ENCODE measurements at regions not wholly inside any gene's neighbourhood (a gene's known extent, or its start where the extent isn't known, plus 50 kb on each side); places are given as distances from the start of the nearest gene placed in this dataset.
"Not testable (repeated sequence)": the region's sequence is repeated elsewhere in the genome, so short reads cannot be mapped to it uniquely, and the experiment has no call there.

- H3K4me3 ChIP-seq (ENCODE audit: low read length in 2 of 2): no peak overlapping the region
- intact Hi-C loops (cut with DNase I): no loop called here
- H3K36me3 ChIP-seq (ENCODE audit: control insufficient read depth in 1 of 2, insufficient read depth in 2 of 2, low read length in 1 of 2): no peaks in the 10 kb centered on the region
- H3K27me3 ChIP-seq (ENCODE audit: control insufficient read depth in 1 of 2, insufficient read depth in 2 of 2, low read length in 1 of 2): no peaks in the 10 kb centered on the region
- ATAC-seq (ENCODE audit: low FRiP score) (no peak), DNase-seq (no peak)
- H3K4me1 ChIP-seq (ENCODE audit: control insufficient read depth in 1 of 2, insufficient read depth in 2 of 2, low read length in 2 of 2): no peaks in the 10 kb centered on the region
- H3K9me3 ChIP-seq (ENCODE audit: control insufficient read depth, low read length): peaks cover 1% of the 10 kb centered on the region
- no peak overlapping the region for H3K27ac ChIP-seq (ENCODE audit: low read depth in 1 of 2, low read length in 2 of 2)
- 82 to 85% methylated on average over 3 of the region's 3 CpGs for WGBS, 2 donors
Measured at GRCh38 chr6:105522626-105523322, 119.9 kb upstream of the PREP start.

GRCh38 chr6:105519954-105520353 lies 117.1 kb upstream of the PREP start:
- Histone ChIP-seq H3K9me3 (ENCODE audit: control insufficient read depth, low read length) (no peaks in the 10 kb centered on the region), H3K4me1 (ENCODE audit: control insufficient read depth in 1 of 2, insufficient read depth in 2 of 2, low read length in 2 of 2) (no peaks in the 10 kb centered on the region), H3K4me3 (ENCODE audit: low read length in 2 of 2) (no peak overlapping the region), H3K27me3 (ENCODE audit: control insufficient read depth in 1 of 2, insufficient read depth in 2 of 2, low read length in 1 of 2) (no peaks in the 10 kb centered on the region), H3K36me3 (ENCODE audit: control insufficient read depth in 1 of 2, insufficient read depth in 2 of 2, low read length in 1 of 2) (no peaks in the 10 kb centered on the region), H3K27ac (ENCODE audit: low read depth in 1 of 2, low read length in 2 of 2) (no peak overlapping the region)
- DNase-seq (no peak), ATAC-seq (ENCODE audit: low FRiP score) (no peak)
- whole genome bisulfite sequencing, 2 donors: 77% methylated on average over 3 of the region's 3 CpGs
- intact Hi-C loops (cut with DNase I): no loop called here

GRCh38 chr6:105518993-105519392 lies 116.1 kb upstream of the PREP start:
- H3K4me1 ChIP-seq (ENCODE audit: control insufficient read depth in 1 of 2, insufficient read depth in 2 of 2, low read length in 2 of 2); ATAC-seq (ENCODE audit: low FRiP score); H3K4me3 ChIP-seq (ENCODE audit: low read length in 2 of 2); intact Hi-C loops (cut with DNase I); H3K27ac ChIP-seq (ENCODE audit: low read depth in 1 of 2, low read length in 2 of 2); H3K9me3 ChIP-seq (ENCODE audit: control insufficient read depth, low read length); H3K27me3 ChIP-seq (ENCODE audit: control insufficient read depth in 1 of 2, insufficient read depth in 2 of 2, low read length in 1 of 2); H3K36me3 ChIP-seq (ENCODE audit: control insufficient read depth in 1 of 2, insufficient read depth in 2 of 2, low read length in 1 of 2); DNase-seq: not testable (repeated sequence)
- WGBS, 2 donors: 89 to 91% methylated on average over 4 of the region's 4 CpGs

- Histone ChIP-seq H3K4me1 (ENCODE audit: control insufficient read depth in 1 of 2, insufficient read depth in 2 of 2, low read length in 2 of 2) (no peaks in the 10 kb centered on the region), H3K4me3 (ENCODE audit: low read length in 2 of 2) (no peak overlapping the region), H3K27me3 (ENCODE audit: control insufficient read depth in 1 of 2, insufficient read depth in 2 of 2, low read length in 1 of 2) (no peaks in the 10 kb centered on the region), H3K9me3 (ENCODE audit: control insufficient read depth, low read length) (no peaks in the 10 kb centered on the region), H3K27ac (ENCODE audit: low read depth in 1 of 2, low read length in 2 of 2) (no peak overlapping the region), H3K36me3 (ENCODE audit: control insufficient read depth in 1 of 2, insufficient read depth in 2 of 2, low read length in 1 of 2) (no peaks in the 10 kb centered on the region)
- DNase-seq (no peak), ATAC-seq (ENCODE audit: low FRiP score) (no peak)
- 74 to 78% methylated on average over 6 of the region's 6 CpGs for WGBS, 2 donors
- intact Hi-C loops (cut with DNase I): no loop called here
Measured at GRCh38 chr6:105515054-105515453, 112.2 kb upstream of the PREP start.

GRCh38 chr6:105514306-105514705 lies 111.4 kb upstream of the PREP start:
- intact Hi-C loops (cut with DNase I): no loop called here
- ATAC-seq (ENCODE audit: low FRiP score): no peak
- H3K4me1 ChIP-seq (ENCODE audit: control insufficient read depth in 1 of 2, insufficient read depth in 2 of 2, low read length in 2 of 2): no peaks in the 10 kb centered on the region
- WGBS, 2 donors: 27 to 37% methylated on average over 5 of the region's 5 CpGs
- H3K27me3 ChIP-seq (ENCODE audit: control insufficient read depth in 1 of 2, insufficient read depth in 2 of 2, low read length in 1 of 2): no peaks in the 10 kb centered on the region
- no peaks in the 10 kb centered on the region for H3K36me3 ChIP-seq (ENCODE audit: control insufficient read depth in 1 of 2, insufficient read depth in 2 of 2, low read length in 1 of 2)
- no peak overlapping the region for H3K4me3 ChIP-seq (ENCODE audit: low read length in 2 of 2)
- no peaks in the 10 kb centered on the region for H3K9me3 ChIP-seq (ENCODE audit: control insufficient read depth, low read length)
- no peak for DNase-seq
- no peak overlapping the region for H3K27ac ChIP-seq (ENCODE audit: low read depth in 1 of 2, low read length in 2 of 2)

GRCh38 chr6:105511639-105512038 lies 108.8 kb upstream of the PREP start:
- Histone ChIP-seq H3K27me3 (ENCODE audit: control insufficient read depth in 1 of 2, insufficient read depth in 2 of 2, low read length in 1 of 2) (no peaks in the 10 kb centered on the region), H3K9me3 (ENCODE audit: control insufficient read depth, low read length) (no peaks in the 10 kb centered on the region), H3K27ac (ENCODE audit: low read depth in 1 of 2, low read length in 2 of 2) (no peak overlapping the region), H3K4me1 (ENCODE audit: control insufficient read depth in 1 of 2, insufficient read depth in 2 of 2, low read length in 2 of 2) (no peaks in the 10 kb centered on the region), H3K36me3 (ENCODE audit: control insufficient read depth in 1 of 2, insufficient read depth in 2 of 2, low read length in 1 of 2) (no peaks in the 10 kb centered on the region), H3K4me3 (ENCODE audit: low read length in 2 of 2) (no peak overlapping the region)
- WGBS, 2 donors: 93 to 95% methylated on average over 2 of the region's 2 CpGs
- no peak for DNase-seq
- intact Hi-C loops (cut with DNase I): no loop called here
- ATAC-seq (ENCODE audit: low FRiP score): no peak

- intact Hi-C loops (cut with DNase I): no loop called here
- Histone ChIP-seq H3K27ac (ENCODE audit: low read depth in 1 of 2, low read length in 2 of 2) (no peak overlapping the region), H3K36me3 (ENCODE audit: control insufficient read depth in 1 of 2, insufficient read depth in 2 of 2, low read length in 1 of 2) (no peaks in the 10 kb centered on the region), H3K4me3 (ENCODE audit: low read length in 2 of 2) (no peak overlapping the region), H3K9me3 (ENCODE audit: control insufficient read depth, low read length) (no peaks in the 10 kb centered on the region), H3K27me3 (ENCODE audit: control insufficient read depth in 1 of 2, insufficient read depth in 2 of 2, low read length in 1 of 2) (no peaks in the 10 kb centered on the region), H3K4me1 (ENCODE audit: control insufficient read depth in 1 of 2, insufficient read depth in 2 of 2, low read length in 2 of 2) (no peaks in the 10 kb centered on the region)
- no peak for ATAC-seq (ENCODE audit: low FRiP score)
- no peak for DNase-seq
Measured at GRCh38 chr6:105510746-105511145, 107.9 kb upstream of the PREP start.

GRCh38 chr6:105509506-105510331 lies 106.8 kb upstream of the PREP start:
- intact Hi-C loops (cut with DNase I): no loop called here
- no peak overlapping the region for H3K27ac ChIP-seq (ENCODE audit: low read depth in 1 of 2, low read length in 2 of 2)
- H3K27me3 ChIP-seq (ENCODE audit: control insufficient read depth in 1 of 2, insufficient read depth in 2 of 2, low read length in 1 of 2): no peaks in the 10 kb centered on the region
- no peaks in the 10 kb centered on the region for H3K9me3 ChIP-seq (ENCODE audit: control insufficient read depth, low read length)
- no peaks in the 10 kb centered on the region for H3K4me1 ChIP-seq (ENCODE audit: control insufficient read depth in 1 of 2, insufficient read depth in 2 of 2, low read length in 2 of 2)
- no peak for ATAC-seq (ENCODE audit: low FRiP score)
- H3K4me3 ChIP-seq (ENCODE audit: low read length in 2 of 2): no peak overlapping the region
- 33 to 45% methylated on average over 9 of the region's 9 CpGs for whole genome bisulfite sequencing, 2 donors
- DNase-seq: no peak
- no peaks in the 10 kb centered on the region for H3K36me3 ChIP-seq (ENCODE audit: control insufficient read depth in 1 of 2, insufficient read depth in 2 of 2, low read length in 1 of 2)

- H3K4me3 ChIP-seq (ENCODE audit: low read length in 2 of 2): no peak overlapping the region
- ATAC-seq (ENCODE audit: low FRiP score) (no peak), DNase-seq (no peak)
- H3K27ac ChIP-seq (ENCODE audit: low read depth in 1 of 2, low read length in 2 of 2): no peak overlapping the region
- 97 to 99% methylated on average over 1 of the region's 1 CpG for WGBS, 2 donors
- H3K36me3 ChIP-seq (ENCODE audit: control insufficient read depth in 1 of 2, insufficient read depth in 2 of 2, low read length in 1 of 2): no peaks in the 10 kb centered on the region
- intact Hi-C loops (cut with DNase I): no loop called here
- no peaks in the 10 kb centered on the region for H3K9me3 ChIP-seq (ENCODE audit: control insufficient read depth, low read length)
- no peaks in the 10 kb centered on the region for H3K4me1 ChIP-seq (ENCODE audit: control insufficient read depth in 1 of 2, insufficient read depth in 2 of 2, low read length in 2 of 2)
- H3K27me3 ChIP-seq (ENCODE audit: control insufficient read depth in 1 of 2, insufficient read depth in 2 of 2, low read length in 1 of 2): no peaks in the 10 kb centered on the region
Measured at GRCh38 chr6:105507811-105508210, 104.9 kb upstream of the PREP start.

Measured in aorta (tissue), 5 donors.